BLaER1 treated with 17β-estradiol and CSF1 and Interleukin-3, amounts not matched to agents 10 nM and 100 nM (cell line): ENCODE measurements at regions not wholly inside any gene's neighbourhood (a gene's known extent, or its start where the extent isn't known, plus 50 kb on each side); places are given as distances from the start of the nearest gene placed in this dataset.

Source experiments
- H3K27ac ChIP-seq, 11 experiments: shearing (Covaris generic); formaldehyde crosslinking; 2 replicates each; pipeline ENCODE4 v1.8.1; 2022
- H3K27me3 ChIP-seq, 11 experiments: shearing (Covaris generic); formaldehyde crosslinking; 2 replicates each; pipeline ENCODE4 v1.8.1; 2022
- H3K36me3 ChIP-seq, 11 experiments: shearing (Covaris generic); formaldehyde crosslinking; 2 replicates each; pipeline ENCODE4 v1.8.1; 2022
- H3K4me1 ChIP-seq, 10 experiments: shearing (Covaris generic); formaldehyde crosslinking; 2 replicates each; pipeline ENCODE4 v1.8.1; 2022
- H3K4me2 ChIP-seq, 11 experiments: shearing (Covaris generic); formaldehyde crosslinking; 2 replicates each; pipeline ENCODE4 v1.8.1; 2022
- H3K4me3 ChIP-seq, 10 experiments: shearing (Covaris generic); formaldehyde crosslinking; 2 replicates each; pipeline ENCODE4 v1.8.1; 2022
- H3K9ac ChIP-seq, 11 experiments: shearing (Covaris generic); formaldehyde crosslinking; 2 replicates each; pipeline ENCODE4 v1.8.1; 2022
- H3K9me3 ChIP-seq, 11 experiments: shearing (Covaris generic); formaldehyde crosslinking; replicated peaks in 1 of 11; 2 replicates each; pipeline ENCODE4 v1.8.1; 2022
- H4K20me1 ChIP-seq, 11 experiments: shearing (Covaris generic); formaldehyde crosslinking; 2 replicates each; pipeline ENCODE4 v1.8.1; 2022
- Cebpa-rat ChIP-seq, 11 experiments: shearing (Covaris generic); IDR thresholded peaks; 2 replicates each; pipeline ENCODE4 v1.8.1; 2022

DNA sequence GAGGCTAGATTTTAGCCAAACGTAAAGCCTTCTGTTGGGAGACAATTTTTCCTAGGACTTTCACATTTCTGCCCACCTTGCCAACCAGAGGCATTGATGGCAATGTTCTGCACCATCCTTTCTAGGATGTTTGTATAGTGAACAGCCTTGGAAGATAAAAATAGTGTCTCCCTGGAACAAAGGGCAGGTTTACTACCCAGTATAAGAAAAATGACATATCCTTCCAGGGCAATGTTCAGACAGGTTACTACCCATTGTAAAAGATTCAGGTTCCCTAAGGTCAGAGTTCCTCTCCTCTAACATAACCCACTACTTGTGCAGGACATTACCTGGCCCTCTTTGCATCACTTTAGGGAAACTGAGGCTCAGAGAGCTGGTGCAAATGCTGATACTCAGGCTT, 248.2 kb upstream of the VEPH1 start:
- no peak overlapping the region for H3K9ac ChIP-seq
- no peak overlapping the region for H3K4me3 ChIP-seq
- TF ChIP-seq Cebpa-rat (IDR thresholded peaks at IDR 0.05), result no peak
- no peak overlapping the region for H3K4me2 ChIP-seq
- no peaks in the 10 kb centered on the region for H3K9me3 ChIP-seq
- H3K27me3 ChIP-seq, result no peaks in the 10 kb centered on the region
- no peaks in the 10 kb centered on the region for H3K36me3 ChIP-seq
- H3K27ac ChIP-seq, result no peak overlapping the region
- no peaks in the 10 kb centered on the region for H4K20me1 ChIP-seq
- H3K4me1 ChIP-seq, result no peaks in the 10 kb centered on the region

DNA sequence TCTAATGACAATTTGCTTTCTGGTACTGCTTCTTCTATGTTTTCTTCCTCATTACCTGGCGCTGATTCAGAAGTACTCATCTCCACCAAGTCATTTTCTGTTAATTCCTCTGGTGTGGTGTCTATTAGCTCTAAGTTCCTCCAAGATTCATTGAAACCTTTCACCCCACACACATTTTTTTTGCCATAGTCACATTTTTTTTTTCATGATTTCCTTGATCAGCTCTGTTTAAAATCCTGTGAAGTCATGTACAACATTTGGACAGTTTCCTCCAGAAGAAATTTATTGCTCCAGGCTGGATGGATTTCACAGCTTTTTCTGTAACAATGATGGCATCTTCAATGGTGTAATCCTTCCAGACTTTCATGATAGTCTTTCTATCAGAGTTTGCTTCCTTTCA, 243.2 kb upstream of the VEPH1 start:
- no peaks in the 10 kb centered on the region for H3K4me1 ChIP-seq
- H4K20me1 ChIP-seq, result no peaks in the 10 kb centered on the region
- no peaks in the 10 kb centered on the region for H3K27me3 ChIP-seq
- peaks cover 6 to 20% (median 14%) of the 10 kb centered on the region in 11 experiments; a peak in 16 of 22 replicates for H3K9me3 ChIP-seq
- H3K36me3 ChIP-seq, result no peaks in the 10 kb centered on the region
- no peak overlapping the region for H3K4me2 ChIP-seq
- no peak overlapping the region for H3K27ac ChIP-seq
- no peak overlapping the region for H3K4me3 ChIP-seq
- H3K9ac ChIP-seq, result no peak overlapping the region
- TF ChIP-seq Cebpa-rat (IDR thresholded peaks at IDR 0.05), result no peak

DNA sequence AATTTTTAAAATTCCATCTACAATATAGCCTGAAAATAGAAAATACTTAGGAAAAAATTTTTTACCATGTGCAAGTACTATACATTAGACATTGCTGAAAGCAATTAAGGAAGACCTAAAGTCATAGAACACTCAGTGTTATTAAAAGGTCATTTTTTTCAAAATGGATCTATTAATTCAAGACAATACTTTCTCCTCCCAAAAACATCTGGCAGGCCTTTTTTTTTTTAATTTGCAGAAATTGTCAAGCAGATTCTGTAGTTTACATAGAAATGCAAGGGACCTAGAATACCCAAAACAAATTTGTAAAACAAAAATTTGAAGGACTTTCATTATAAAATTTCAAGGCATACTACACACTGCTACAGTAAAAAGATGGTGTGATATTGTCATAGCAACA, 238.4 kb upstream of the VEPH1 start:
- no peak for TF ChIP-seq Cebpa-rat (IDR thresholded peaks at IDR 0.05)
- peaks cover 6 to 23% (median 14%) of the 10 kb centered on the region in 11 experiments; a peak in 16 of 22 replicates for H3K9me3 ChIP-seq
- no peak overlapping the region for H3K9ac ChIP-seq
- H3K4me1 ChIP-seq, result peaks cover 0 to 32% (median 13%) of the 10 kb centered on the region in 10 experiments; a peak in 12 of 20 replicates
- H3K4me3 ChIP-seq, result no peak overlapping the region
- no peak overlapping the region for H3K4me2 ChIP-seq
- H3K27me3 ChIP-seq, result no peaks in the 10 kb centered on the region
- no peaks in the 10 kb centered on the region for H4K20me1 ChIP-seq
- H3K27ac ChIP-seq, result no peak overlapping the region
- no peaks in the 10 kb centered on the region for H3K36me3 ChIP-seq

DNA sequence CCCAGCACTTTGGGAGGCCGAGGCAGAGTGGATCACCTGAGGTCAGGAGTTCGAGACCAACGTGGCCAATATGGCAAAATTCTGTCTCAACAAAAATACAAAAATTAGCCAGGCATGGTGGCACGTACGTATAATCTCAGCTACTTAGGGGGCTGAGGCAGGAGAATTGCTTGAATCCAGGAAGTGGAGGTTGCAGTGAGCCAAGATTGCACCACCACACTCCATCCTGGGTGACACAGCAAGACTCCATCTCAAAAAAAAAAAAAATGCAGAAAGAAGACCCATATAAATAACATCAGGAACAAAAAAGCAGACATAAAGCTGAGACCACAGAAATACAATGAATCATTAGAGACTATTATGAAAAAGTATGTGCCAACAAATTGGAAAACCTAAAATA, 235.2 kb upstream of the VEPH1 start:
- TF ChIP-seq Cebpa-rat (IDR thresholded peaks at IDR 0.05), result peak in 5 of 11 experiments; percentile 13 to 79 (median 62); a peak in 4 of 22 replicates
- H3K36me3 ChIP-seq, result no peaks in the 10 kb centered on the region
- no peaks in the 10 kb centered on the region for H4K20me1 ChIP-seq

DNA sequence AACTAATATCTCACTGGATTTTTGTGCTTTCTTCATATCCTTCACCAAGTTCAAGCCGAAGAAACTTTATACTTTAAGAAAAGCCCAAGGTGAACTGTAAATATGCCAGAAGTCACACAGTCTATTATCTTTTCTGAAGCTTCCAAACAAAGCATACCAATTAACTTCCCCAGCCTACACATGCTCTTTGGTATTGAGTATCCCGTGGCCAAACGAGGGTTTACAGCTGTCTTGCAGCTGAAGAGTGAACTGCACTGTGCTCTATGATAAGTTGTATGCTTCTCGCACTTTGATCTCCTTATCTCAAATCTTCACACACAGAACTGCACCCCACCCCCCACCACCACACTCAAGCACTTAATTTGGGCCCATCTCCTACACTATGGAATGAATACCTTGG, 215.6 kb upstream of the VEPH1 start:
- TF ChIP-seq Cebpa-rat (IDR thresholded peaks at IDR 0.05), result no peak
- Histone ChIP-seq H3K4me2 (no peak overlapping the region), H4K20me1 (no peaks in the 10 kb centered on the region), H3K9ac (no peak overlapping the region), H3K27ac (no peak overlapping the region), H3K36me3 (no peaks in the 10 kb centered on the region), H3K9me3 (peaks cover 0 to 28% (median 9%) of the 10 kb centered on the region in 11 experiments; a peak in 11 of 22 replicates), H3K4me3 (no peak overlapping the region), H3K4me1 (no peaks in the 10 kb centered on the region), H3K27me3 (no peaks in the 10 kb centered on the region)

More for the DNA sequence above, 235.2 kb upstream of the VEPH1 start:
- H3K9me3 ChIP-seq, result peaks cover under 1 to 29% (median 7%) of the 10 kb centered on the region in 11 experiments; a peak in 12 of 22 replicates
- H3K27ac ChIP-seq, result peak overlapping the region in 7 of 11 experiments; percentile 1 to 84 (median 65); a peak in 11 of 22 replicates
- H3K4me2 ChIP-seq, result peak overlapping the region in 8 of 11 experiments; percentile 11 to 76 (median 61); a peak in 13 of 22 replicates
- peaks cover 0 to 32% (median 13%) of the 10 kb centered on the region in 10 experiments; a peak in 12 of 20 replicates for H3K4me1 ChIP-seq
- H3K9ac ChIP-seq, result peak overlapping the region in 2 of 11 experiments; percentile 26 to 52; a peak in 4 of 22 replicates
- H3K27me3 ChIP-seq, result no peaks in the 10 kb centered on the region
- 0 out of 20 replicates have a peak overlapping the region, but pooled peaks of 1 of the 10 experiments have one; percentile 7 for H3K4me3 ChIP-seq

DNA sequence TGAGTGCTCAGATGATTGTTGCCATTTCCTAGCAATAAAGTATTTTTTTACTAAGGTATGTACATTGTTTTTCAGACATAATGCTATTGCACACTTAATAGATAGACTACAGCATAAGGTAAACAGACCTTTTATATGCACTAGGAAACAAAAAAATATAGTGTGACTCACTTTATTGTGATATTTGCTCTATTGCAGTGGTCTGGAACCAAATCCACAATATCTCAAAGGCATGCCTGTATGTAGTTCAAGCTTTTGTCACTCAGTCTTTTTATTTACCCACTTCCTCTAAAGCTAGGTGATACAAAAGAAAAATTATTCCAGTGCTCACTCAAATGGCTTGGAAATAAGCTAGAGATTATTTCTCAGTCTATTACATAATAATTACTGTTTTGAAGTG, 209.9 kb upstream of the VEPH1 start:
- Histone ChIP-seq H3K27ac (no peak overlapping the region), H3K4me2 (no peak overlapping the region), H3K9ac (no peak overlapping the region), H4K20me1 (no peaks in the 10 kb centered on the region), H3K4me3 (no peak overlapping the region), H3K9me3 (peaks cover 8 to 18% (median 11%) of the 10 kb centered on the region in 11 experiments; a peak in 16 of 22 replicates), H3K27me3 (no peaks in the 10 kb centered on the region), H3K4me1 (no peaks in the 10 kb centered on the region), H3K36me3 (no peaks in the 10 kb centered on the region)
- TF ChIP-seq Cebpa-rat (IDR thresholded peaks at IDR 0.05), result no peak

DNA sequence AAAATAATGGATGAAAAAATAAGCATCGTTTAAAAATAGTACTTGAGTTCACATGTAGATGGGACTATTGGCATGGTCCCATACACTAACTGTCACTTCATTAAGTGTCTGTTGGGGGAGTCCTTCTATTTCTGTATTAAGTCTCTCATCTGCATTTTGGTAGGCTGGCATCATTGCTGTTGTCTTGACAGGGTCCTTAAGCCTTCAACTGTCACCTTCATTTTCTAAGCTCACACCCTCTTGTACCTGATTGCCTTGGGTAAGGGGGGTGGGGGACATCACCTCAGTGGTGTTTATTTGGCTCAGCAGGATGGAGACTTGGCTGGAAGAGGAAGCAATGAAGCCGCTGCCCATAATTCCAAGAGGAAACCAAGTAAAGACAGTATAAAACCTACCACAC, 202.0 kb upstream of the VEPH1 start:
- Histone ChIP-seq H3K4me2 (no peak overlapping the region), H3K27me3 (no peaks in the 10 kb centered on the region), H3K4me3 (no peak overlapping the region), H4K20me1 (no peaks in the 10 kb centered on the region), H3K9ac (no peak overlapping the region), H3K27ac (no peak overlapping the region), H3K4me1 (no peaks in the 10 kb centered on the region), H3K9me3 (peaks cover 0 to 4% (median 0%) of the 10 kb centered on the region in 11 experiments; a peak in 2 of 22 replicates), H3K36me3 (no peaks in the 10 kb centered on the region)
- TF ChIP-seq Cebpa-rat (IDR thresholded peaks at IDR 0.05), result no peak

DNA sequence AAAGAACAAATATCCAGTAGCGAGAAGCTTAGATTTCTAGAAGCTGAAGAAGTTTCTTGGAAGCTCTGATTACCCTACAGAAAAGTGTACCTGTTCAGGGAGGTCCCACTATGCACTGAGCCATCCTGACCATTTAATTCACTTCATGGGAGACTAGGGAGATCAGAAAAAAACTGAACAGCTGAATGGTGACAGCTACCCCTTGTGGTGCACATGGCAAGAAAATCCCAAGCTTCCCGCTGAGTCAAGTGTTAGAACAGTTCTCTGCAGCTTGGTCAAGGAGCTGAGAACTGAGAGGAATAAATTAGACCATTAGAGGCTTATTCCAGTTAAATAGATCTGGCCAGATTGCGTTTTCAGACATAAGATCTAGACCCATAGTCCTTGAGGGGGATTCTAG, 197.2 kb upstream of the VEPH1 start:
- no peaks in the 10 kb centered on the region for H3K36me3 ChIP-seq
- H4K20me1 ChIP-seq, result no peaks in the 10 kb centered on the region
- H3K27ac ChIP-seq, result no peak overlapping the region
- H3K4me3 ChIP-seq, result no peak overlapping the region
- H3K9ac ChIP-seq, result no peak overlapping the region
- H3K4me2 ChIP-seq, result no peak overlapping the region
- H3K27me3 ChIP-seq, result no peaks in the 10 kb centered on the region
- TF ChIP-seq Cebpa-rat (IDR thresholded peaks at IDR 0.05), result no peak
- peaks cover 15 to 20% (median 18%) of the 10 kb centered on the region in 10 experiments for H3K4me1 ChIP-seq
- H3K9me3 ChIP-seq, result peaks cover 0 to 16% (median 9%) of the 10 kb centered on the region in 11 experiments; a peak in 16 of 22 replicates

DNA sequence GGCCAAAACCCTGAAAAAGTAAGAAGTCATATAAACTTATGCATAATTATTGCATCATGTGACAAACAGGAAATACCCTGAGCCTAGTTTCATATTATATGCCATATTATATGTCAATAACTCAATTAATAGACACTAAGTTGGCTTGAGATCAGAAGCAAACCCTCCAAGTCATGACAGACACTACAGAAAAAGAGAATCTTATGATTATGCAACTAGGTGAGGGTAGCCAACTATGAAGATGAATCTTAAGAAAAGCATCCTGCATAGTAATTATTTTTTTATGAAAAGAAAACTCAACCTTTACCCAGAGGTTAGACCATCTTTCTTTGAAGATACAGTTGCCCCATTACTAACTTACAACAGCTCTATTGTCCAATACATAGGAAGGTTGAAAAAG, 192.4 kb upstream of the VEPH1 start:
- H3K4me1 ChIP-seq, result peaks cover 15 to 20% (median 18%) of the 10 kb centered on the region in 10 experiments
- no peaks in the 10 kb centered on the region for H3K36me3 ChIP-seq
- H4K20me1 ChIP-seq, result no peaks in the 10 kb centered on the region
- H3K27me3 ChIP-seq, result no peaks in the 10 kb centered on the region
- no peak for TF ChIP-seq Cebpa-rat (IDR thresholded peaks at IDR 0.05)
- H3K4me3 ChIP-seq, result no peak overlapping the region
- H3K9me3 ChIP-seq, result peaks cover 0 to 21% (median 9%) of the 10 kb centered on the region in 11 experiments; a peak in 15 of 22 replicates
- no peak overlapping the region for H3K9ac ChIP-seq
- H3K27ac ChIP-seq, result no peak overlapping the region
- H3K4me2 ChIP-seq, result no peak overlapping the region

DNA sequence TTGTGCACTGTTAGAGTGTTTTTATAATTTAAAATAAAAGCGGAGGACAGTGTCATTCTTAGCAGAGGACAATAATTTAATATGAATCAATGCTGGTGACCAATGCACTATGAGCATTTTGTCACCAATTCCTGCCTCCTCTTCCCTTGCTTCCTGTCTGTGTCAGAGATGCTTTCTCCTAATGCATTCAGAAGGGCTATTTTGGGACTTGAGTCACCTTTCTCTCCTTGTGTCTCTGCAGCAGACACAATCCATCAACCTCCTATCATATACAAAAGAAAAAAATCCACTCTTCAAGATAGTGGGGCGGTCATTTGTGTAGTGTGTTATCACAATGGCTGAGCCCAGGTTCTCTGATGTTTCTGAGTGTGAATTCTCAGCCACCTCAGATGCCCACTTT, 191.9 kb upstream of the VEPH1 start:
- Histone ChIP-seq H3K4me1 (peaks cover 15 to 20% (median 18%) of the 10 kb centered on the region in 10 experiments), H3K4me3 (no peak overlapping the region), H3K9me3 (peaks cover 2 to 24% (median 12%) of the 10 kb centered on the region in 11 experiments; a peak in 20 of 22 replicates), H3K9ac (no peak overlapping the region), H3K27me3 (no peaks in the 10 kb centered on the region), H4K20me1 (no peaks in the 10 kb centered on the region), H3K36me3 (no peaks in the 10 kb centered on the region), H3K4me2 (no peak overlapping the region), H3K27ac (no peak overlapping the region)
- TF ChIP-seq Cebpa-rat (IDR thresholded peaks at IDR 0.05), result no peak
